GM21529 (cell line): ENCODE measurements at regions not wholly inside any gene's neighbourhood (a gene's known extent, or its start where the extent isn't known, plus 50 kb on each side); places are given as distances from the start of the nearest gene placed in this dataset.

Experiments used
- ATAC-seq: cut with Tn5 transposase; IDR thresholded peaks from one replicate; pipeline ENCODE4 v1.9.1; 2021; ENCODE audit not compliant: unreplicated experiment

DNA sequence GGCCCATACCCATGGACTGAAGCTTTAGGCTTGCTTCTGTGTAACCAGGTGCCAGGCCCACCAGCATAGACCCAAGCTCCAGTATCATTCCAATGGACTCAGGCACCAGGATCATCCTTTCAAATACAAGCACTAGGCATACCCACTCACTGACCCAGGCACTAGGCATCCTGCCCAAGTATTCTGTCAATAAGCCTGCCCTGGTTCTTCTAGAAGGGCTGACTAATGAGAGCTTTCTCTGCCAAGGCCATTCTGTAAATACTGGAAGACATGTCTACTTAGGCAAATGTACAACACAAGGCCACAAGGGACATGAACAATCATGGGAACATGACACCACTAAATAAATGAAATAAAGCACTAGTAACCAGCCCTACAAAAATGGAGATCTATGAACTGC, 352.2 kb downstream of the FSCB start:
- no peak for ATAC-seq

DNA sequence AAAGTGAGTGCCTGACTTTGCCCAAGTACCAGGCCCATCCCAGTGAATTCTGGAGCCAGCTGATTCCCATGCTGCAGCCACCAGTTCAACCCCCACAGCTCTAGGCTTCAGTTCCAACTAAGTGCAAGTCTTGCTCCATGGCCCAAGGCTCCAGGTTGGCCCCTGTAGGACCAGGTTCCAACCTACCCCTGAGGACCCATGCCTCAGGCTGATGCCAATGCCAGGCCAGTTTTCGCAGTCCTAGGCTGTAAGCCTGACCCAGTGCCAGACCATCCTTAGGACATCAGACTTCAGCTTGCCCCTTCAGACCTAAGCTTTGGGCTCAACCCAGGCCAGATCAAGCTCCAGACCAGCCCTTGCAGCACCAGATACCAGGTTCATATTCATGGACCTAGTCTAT, 352.6 kb downstream of the FSCB start:
- ATAC-seq, result no peak

DNA sequence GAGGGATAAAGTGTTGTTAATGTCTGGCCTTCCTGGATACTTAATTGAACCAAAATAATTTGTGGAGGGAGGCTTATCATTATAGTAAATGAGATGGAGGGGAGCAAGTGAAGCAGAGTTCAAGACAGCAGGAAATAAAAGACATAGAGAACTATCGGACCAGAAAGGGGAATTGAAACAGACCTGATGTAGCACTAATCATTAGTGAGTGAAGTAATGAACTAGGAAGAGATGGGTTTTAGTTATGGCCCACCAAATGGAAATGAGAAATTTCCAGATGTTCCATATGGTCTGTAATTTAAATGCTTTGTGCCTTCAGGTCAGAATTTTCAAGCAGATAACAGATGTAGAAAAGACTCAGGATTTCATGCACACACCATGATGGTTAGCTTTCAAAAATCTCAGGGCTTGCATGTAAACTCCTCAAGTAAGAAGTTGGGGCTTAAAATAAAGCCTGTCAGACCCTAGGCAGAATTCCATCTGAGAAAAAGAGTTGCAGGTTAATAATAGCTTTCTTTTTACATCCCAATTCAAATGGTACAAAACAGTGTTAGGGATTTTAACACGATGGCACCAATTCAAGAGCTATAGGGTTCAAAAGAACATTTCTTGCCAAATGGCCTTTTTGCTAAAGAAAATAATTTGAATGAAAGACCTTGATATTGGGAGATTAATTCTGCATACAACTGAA, 355.8 kb downstream of the FSCB start:
- no peak for ATAC-seq

DNA sequence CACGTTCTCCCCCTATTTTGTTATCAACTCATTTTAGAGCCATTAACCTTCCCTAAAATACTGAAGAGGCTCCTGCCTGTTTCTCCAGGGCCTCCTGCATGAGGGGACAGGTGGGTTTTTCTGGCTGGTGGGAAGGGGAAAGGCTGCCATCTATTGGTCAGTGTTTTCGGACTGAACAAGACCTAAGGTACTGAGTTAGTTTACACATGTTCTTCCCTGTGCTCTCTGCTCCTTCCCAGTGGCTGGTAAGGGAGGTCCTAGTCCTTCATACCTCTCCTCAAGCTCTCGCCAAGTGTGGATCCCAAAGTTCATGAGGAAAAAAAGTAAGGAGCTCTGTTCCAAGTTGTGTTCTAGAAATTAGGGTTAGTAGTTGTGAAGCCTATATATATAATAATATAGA, 357.5 kb downstream of the FSCB start:
- no peak for ATAC-seq

DNA sequence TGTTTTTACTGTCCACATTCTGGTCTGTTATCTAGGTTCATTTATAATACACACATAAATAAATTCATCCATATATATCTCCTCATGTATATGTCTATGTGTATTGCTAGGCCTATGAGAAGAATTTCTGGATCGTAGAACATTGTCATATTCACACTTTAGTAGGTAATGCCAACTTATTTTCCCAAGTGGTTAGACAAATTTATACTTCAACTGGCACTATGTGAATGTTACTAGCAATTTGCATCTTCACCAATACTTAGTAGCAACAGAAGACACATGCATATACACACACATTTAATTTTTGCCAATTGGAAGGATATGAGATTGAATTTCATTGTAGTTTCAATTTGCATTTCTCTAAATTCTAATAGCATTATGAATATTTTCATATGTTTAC, 365.1 kb downstream of the FSCB start:
- ATAC-seq, result no peak

DNA sequence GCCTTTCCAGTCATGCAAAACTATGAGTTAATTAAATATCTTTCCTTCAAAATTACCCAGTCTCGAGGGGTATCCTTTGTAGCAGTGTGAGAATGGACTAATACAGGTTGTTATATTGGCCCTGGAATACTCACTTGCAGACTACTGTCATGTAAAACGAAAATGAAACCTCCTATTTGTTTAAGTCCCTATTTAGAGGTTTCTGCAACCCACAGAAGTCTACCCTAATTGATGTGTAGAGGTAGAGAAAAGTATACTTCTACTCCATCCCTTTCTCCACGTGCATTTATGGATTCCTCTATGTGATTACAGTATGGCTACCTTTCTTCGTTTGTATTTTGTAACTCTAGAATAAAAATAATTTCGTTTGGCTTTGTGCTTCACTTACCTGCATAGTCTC, 371.1 kb downstream of the FSCB start:
- no peak for ATAC-seq

DNA sequence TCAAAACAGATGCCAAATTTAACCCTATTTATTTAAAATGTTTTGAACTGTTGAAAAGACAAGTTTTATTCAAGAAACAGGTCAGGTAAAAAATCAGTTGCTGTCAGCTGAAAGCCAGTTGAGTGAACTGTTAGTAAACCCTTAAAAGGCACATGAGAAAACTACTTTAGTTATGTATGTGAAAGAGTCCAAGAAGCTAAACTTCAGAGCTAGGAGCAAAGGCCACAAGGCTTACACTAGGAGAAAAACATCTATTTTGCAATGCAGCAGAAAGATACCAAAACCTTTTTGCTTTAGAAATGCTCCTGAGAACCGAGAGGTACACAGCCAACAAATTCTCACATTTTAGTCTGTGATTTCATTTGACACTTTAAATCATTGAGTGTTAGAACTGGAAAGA, 375.2 kb downstream of the FSCB start:
- no peak for ATAC-seq

DNA sequence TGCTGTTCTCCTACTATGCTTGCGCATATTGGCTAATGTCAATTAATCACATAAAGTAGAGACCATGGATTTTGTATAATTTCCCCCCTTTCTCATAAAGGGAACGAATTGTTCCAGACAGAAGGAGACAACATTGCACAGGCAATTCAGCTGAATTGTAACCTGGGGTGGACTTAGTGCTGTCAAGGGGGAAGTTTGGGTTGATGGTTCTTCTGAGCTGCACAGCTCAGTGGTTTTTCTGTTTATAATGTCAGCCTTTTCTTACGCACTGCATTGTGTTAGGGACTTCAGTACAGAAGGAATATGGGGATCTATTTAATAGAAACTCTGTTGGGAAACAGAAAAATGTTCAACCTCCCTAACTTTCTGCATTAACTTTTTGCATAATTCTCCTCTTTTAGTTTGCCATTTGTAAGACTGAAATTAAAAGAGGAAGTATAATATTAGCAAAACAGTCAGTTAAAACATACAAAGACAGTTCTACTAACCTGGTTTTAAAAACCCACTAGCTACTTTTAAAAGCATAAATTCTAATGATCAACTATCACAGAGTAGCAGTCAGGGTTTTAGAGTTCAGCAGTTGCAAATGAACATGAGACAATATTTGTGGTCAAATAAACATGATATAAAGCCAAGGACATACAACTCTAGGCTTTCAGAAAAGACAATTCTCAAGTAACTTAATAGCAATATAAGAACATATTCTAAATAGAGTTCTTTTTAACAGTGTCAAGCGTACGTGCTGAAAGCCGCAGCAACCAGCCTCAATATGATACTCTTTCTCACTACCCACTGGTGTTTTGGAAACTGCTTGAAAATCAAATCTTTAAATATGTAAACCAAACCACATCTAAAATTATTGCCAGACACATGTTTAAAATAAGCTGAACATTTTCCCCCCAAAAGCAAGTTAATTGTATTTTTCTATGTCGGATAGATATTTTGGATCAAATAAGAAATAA, 393.0 kb downstream of the FSCB start:
- peak; percentile 41 for ATAC-seq

- ATAC-seq, result no peak
Observed at GRCh38 chr14:44112774-44113460, 394.2 kb downstream of the FSCB start.

- no peak for ATAC-seq
Observed at GRCh38 chr14:44109036-44109435, 398.0 kb downstream of the FSCB start.

DNA sequence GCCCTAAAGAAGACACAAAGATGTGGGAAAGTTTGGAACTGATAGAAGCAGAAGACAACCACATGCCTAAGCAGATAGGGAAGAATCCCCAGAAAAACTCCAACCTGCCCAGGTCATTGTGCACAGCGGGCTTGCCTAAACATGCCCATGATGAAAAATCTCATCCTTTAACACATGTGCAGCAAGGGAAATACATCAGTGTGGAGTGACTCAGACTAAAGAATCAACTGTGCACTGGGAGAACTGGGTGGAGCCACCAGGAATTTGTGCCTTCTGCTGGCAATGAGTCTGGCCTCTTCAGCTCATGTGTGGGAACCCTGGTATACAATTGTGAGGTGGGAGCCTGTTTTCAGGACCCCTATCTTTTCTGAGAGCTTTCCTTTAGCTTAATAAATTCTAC, 398.5 kb downstream of the FSCB start:
- ATAC-seq, result no peak

- ATAC-seq, result no peak
Observed at GRCh38 chr14:44107156-44107555, 399.9 kb downstream of the FSCB start.

DNA sequence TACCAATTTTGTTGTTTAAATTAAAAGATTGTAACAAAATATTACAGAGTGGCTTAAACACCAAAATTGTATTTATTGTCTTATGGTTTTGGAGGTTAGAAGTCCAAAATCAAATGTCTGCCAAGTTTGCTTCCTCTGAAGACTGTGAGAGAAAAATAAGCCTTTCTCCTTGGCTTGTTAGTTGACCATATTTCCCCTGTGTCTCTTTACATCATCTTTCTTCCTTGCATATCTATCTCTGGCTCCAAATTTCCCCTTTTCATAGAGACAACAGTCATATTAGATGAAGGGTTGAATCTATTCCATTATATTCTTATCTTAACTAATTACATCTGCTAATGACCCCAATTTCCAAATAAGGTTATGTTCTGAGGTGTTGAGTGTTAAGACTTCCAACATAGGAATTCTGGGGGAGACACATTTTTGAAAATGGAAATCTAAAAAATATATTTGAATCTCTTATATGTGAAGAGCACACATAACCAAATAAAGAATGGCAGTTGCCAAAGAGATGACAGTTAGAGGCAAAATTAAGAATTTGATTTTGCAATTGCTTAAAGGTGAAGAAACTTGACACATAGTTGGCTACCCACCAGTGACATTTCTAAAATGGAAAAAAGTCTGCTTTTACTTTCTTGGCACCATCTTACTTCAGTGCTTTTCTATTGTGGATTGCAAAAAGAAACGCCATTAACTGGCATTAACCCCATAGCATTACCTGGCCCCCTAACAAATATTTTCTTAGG, 407.2 kb downstream of the FSCB start:
- no peak for ATAC-seq

DNA sequence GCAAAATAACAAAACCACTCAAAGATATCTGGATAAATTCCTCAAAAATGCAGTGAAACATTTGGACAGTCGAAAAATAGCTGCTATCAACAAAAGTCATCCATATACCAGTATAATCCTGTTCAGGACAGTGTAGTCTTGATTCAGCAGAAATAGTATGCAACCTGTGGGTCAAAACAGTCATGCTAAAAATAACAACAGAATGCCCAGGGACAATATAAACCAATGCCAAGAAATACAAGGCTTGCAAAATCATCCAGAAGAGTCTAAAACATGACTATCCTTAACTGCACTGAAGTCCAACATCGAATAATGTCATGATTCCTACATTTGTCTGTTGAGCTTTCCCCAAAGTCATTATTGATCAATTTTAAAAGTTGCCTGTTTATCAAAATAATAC, 425.9 kb downstream of the FSCB start:
- no peak for ATAC-seq

- no peak for ATAC-seq
Observed at GRCh38 chr14:44070046-44070445, 437.0 kb downstream of the FSCB start.

GRCh38 chr14:44053422-44053821, 453.7 kb downstream of the FSCB start:
- ATAC-seq, result no peak

DNA sequence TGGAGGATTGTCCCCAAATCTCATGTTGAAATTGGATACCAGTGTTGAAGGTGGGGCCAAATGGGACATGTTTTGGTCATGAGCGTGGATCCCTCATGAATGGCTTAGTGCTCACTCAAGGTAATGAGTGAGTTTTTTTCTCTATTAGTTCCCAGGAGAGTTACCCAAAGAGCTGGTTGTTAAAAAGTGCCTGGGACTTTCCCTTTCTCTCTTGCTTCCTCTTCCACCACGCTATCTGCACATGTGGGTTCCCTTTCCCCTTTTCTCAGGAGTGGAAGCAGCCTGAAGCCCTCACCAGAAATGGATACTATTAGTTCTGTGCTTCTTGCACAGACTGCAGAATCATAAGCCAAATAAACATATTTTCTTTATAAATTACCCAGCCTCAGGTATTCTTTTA, 465.4 kb downstream of the FSCB start:
- ATAC-seq, result no peak

DNA sequence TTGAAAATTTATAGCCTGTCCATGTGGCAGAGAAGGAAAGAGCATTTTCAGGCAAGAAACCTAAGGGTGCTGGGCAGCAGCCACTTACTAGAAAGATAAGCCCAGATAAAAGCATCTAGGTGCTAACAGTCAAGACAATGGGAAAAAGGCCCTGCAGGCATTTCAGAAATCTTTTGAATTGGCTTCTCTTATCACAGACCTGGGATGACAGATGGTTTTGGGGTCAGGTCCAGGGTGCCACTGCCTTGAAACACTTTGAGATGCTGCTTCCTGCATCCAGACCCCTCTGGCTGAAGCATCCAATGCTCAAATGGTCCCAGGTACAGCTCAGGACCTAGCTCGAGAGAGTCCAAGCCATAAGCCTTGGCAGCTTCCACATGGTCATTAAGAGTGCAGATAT, 466.5 kb downstream of the FSCB start:
- ATAC-seq, result no peak

- no peak for ATAC-seq
Observed at GRCh38 chr14:44036248-44036647, 470.8 kb downstream of the FSCB start.

DNA sequence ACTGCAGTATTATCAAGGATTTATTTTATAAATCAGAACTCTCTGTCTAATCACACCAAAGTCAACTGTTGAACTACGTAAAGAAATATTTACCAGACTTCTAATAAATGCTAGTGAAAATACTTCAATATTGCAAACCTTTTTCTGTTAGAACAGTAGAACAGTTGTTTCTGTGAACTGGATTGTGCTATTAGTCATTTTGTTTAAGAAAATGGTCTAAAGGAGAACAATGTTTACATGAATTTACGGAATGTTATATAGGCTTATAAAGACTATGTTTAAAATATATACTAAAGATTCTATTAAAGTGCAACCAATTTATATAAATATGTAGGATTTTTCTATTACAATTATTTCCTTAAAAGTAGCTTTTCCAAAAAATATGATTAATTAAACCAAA, 471.4 kb downstream of the FSCB start:
- no peak for ATAC-seq

- no peak for ATAC-seq
Observed at GRCh38 chr14:44030831-44031383, 476.2 kb downstream of the FSCB start.
